ENCODE measurements at regions not wholly inside any gene's neighbourhood (a gene's known extent, or its start where the extent isn't known, plus 50 kb on each side); places are given as distances from the start of the nearest gene placed in this dataset.

DNA sequence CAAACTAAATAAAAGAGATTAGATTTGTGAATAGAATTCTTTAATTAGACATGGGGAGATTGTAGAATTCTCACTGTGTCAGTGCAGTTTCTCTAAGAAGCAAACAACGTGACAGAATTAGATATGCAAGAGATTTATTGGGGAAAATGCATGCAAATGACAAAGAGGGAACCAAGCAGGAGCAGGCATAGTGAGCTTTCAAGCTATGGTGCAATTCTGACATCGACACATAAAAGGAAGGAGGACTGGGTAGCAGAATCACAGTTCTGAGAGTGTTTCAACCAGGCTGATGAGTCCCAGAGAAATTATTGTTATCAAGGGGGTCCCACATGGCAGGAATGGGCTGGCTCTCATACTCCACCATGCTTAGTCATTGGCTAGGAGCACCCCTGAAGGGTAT is 338.4 kb downstream of the FIGN start:
- Mint-ChIP-seq H3K27ac (ENCODE audit: unreplicated experiment) (no peak overlapping the region), H3K36me3 (ENCODE audit: low read depth) (no peaks in the 10 kb centered on the region), H3K4me1 (no peaks in the 10 kb centered on the region)

DNA sequence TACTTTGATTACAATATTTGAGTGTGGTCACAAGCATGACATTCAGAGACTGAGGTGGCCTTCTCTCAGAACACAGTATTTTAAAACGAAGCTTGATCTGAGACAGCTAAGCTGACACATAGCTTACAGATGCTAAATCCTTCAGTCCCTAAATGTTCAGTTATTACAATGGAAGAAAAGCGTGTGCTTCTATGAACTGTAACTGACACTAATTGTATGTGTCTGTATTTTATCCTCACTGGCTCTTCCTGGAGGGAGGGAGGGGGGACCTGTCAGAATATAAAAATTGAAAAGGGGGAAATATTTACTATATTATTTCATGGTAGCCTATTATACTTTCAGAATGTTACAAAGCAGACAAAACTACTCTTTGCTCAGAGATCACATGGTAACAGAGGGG is 340.2 kb downstream of the FIGN start:
- no peaks in the 10 kb centered on the region for H3K9me3 Mint-ChIP-seq
- no peak overlapping the region for H3K4me3 Mint-ChIP-seq
- no peaks in the 10 kb centered on the region for H3K4me1 Mint-ChIP-seq
- DNase-seq (ENCODE audit: low read depth, low spot score) = no peak
- H3K36me3 Mint-ChIP-seq (ENCODE audit: low read depth) = no peaks in the 10 kb centered on the region
- no peak overlapping the region for H3K27ac Mint-ChIP-seq (ENCODE audit: unreplicated experiment)
- no peaks in the 10 kb centered on the region for H3K27me3 Mint-ChIP-seq (ENCODE audit: low read depth)
- TF ChIP-seq, protein P1, sequence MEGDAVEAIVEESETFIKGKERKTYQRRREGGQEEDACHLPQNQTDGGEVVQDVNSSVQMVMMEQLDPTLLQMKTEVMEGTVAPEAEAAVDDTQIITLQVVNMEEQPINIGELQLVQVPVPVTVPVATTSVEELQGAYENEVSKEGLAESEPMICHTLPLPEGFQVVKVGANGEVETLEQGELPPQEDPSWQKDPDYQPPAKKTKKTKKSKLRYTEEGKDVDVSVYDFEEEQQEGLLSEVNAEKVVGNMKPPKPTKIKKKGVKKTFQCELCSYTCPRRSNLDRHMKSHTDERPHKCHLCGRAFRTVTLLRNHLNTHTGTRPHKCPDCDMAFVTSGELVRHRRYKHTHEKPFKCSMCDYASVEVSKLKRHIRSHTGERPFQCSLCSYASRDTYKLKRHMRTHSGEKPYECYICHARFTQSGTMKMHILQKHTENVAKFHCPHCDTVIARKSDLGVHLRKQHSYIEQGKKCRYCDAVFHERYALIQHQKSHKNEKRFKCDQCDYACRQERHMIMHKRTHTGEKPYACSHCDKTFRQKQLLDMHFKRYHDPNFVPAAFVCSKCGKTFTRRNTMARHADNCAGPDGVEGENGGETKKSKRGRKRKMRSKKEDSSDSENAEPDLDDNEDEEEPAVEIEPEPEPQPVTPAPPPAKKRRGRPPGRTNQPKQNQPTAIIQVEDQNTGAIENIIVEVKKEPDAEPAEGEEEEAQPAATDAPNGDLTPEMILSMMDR (conservative IDR thresholded peaks at IDR 0.05) = no peak

More for the DNA sequence above, 338.4 kb downstream of the FIGN start:
- Mint-ChIP-seq H3K9me3 (no peaks in the 10 kb centered on the region), H3K4me3 (no peak overlapping the region), H3K27me3 (ENCODE audit: low read depth) (no peaks in the 10 kb centered on the region)
- DNase-seq (ENCODE audit: low read depth, low spot score) = no peak
- TF ChIP-seq, protein P1 (conservative IDR thresholded peaks at IDR 0.05) = no peak

DNA sequence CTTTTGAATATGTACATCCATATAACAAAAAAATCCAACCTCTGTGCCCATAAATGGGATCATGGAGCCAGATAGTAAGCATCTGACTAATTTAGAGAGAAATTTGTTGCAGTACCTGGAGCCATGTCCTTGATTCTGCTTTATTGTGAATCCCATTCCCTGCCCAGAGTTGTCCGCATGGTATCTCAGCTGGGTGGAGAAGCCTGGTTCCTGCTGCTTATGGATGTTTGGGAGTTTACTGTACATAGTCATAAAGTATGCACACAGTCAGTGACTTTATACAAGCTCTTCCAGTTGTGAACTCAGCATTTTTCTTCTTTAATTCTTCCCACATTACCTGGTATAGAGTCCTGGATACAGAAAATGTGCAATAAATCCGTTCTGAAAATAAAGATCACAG is 346.0 kb downstream of the FIGN start:
- Mint-ChIP-seq H3K27ac (ENCODE audit: unreplicated experiment) (no peak overlapping the region), H3K36me3 (ENCODE audit: low read depth) (no peaks in the 10 kb centered on the region), H3K27me3 (ENCODE audit: low read depth) (no peaks in the 10 kb centered on the region), H3K4me3 (no peak overlapping the region), H3K9me3 (peaks cover 6% of the 10 kb centered on the region), H3K4me1 (no peaks in the 10 kb centered on the region)
- no peak for DNase-seq (ENCODE audit: low read depth, low spot score)
- TF ChIP-seq, protein P1 (conservative IDR thresholded peaks at IDR 0.05) = no peak

DNA sequence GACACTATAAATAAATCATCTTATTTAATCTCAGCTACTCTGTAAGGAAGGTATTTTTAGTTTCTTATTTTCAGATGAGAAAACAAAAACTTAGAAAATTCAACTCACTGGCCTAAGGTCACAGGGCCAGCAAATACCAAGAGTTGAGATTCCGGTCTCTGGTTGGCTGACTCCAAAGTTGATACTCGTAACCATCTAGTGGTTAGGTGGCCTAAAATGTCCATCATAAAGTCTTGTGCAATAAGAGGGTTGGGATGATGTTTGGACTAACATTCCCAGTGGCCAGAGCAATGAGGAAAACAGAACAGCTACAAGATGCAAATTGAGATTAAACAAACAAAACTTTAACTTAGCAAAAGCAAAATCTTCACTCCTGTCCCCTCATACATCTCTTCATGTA is 360.3 kb downstream of the FIGN start:
- Mint-ChIP-seq H3K4me3 (no peak overlapping the region), H3K27me3 (ENCODE audit: low read depth) (no peaks in the 10 kb centered on the region), H3K9me3 (peaks cover 5% of the 10 kb centered on the region), H3K27ac (ENCODE audit: unreplicated experiment) (no peak overlapping the region), H3K4me1 (no peaks in the 10 kb centered on the region), H3K36me3 (ENCODE audit: low read depth) (no peaks in the 10 kb centered on the region)
- no peak for DNase-seq (ENCODE audit: low read depth, low spot score)
- TF ChIP-seq, protein P1 (conservative IDR thresholded peaks at IDR 0.05) = no peak

DNA sequence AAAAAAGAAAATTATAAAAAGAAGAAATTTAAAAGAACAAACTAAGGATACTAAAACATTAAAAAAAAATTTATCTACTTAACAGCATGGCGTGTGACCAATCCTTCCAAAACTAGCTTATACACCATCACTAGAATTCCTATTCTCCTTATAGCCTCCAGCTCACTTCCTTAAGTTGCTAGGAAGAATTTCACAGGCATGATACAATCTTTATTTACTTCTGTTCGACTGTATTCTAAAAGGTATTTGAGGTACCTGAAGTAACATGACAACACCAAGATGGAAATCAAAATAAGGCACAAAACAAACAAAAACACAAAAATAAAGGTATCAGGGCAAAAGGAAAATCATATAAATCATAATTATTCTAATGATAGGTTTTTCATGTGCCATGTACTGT is 360.7 kb downstream of the FIGN start:
- TF ChIP-seq, protein P1 (conservative IDR thresholded peaks at IDR 0.05) = no peak
- Mint-ChIP-seq H3K4me3 (no peak overlapping the region), H3K36me3 (ENCODE audit: low read depth) (no peaks in the 10 kb centered on the region), H3K9me3 (peaks cover 5% of the 10 kb centered on the region), H3K4me1 (no peaks in the 10 kb centered on the region), H3K27me3 (ENCODE audit: low read depth) (no peaks in the 10 kb centered on the region), H3K27ac (ENCODE audit: unreplicated experiment) (no peak overlapping the region)
- DNase-seq (ENCODE audit: low read depth, low spot score) = no peak

DNA sequence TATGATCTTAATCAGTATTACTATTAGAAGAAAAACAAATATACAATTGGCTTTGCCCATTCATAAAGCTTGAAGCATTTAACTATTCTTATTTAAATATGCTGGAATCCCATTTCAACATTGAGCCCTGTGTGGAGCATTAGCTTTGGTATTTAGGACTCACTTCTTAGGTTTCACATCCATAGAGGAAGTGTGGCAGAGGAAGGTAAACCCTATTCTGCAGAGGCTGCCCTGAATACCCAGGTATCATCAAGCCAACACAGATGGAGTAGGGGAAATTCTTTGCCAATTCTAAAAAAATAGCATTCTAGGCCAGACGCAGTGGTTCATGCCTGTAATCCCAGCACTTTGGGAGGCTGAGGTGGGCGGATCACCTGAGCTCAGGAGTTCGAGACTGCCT is 361.5 kb downstream of the FIGN start:
- DNase-seq (ENCODE audit: low read depth, low spot score) = no peak
- H3K4me1 Mint-ChIP-seq = no peaks in the 10 kb centered on the region
- peaks cover under 1% of the 10 kb centered on the region for H3K9me3 Mint-ChIP-seq
- H3K27ac Mint-ChIP-seq (ENCODE audit: unreplicated experiment) = no peak overlapping the region
- no peaks in the 10 kb centered on the region for H3K27me3 Mint-ChIP-seq (ENCODE audit: low read depth)
- TF ChIP-seq, protein P1 (conservative IDR thresholded peaks at IDR 0.05) = no peak
- H3K36me3 Mint-ChIP-seq (ENCODE audit: low read depth) = no peaks in the 10 kb centered on the region
- no peak overlapping the region for H3K4me3 Mint-ChIP-seq
